Thoracic aorta (tissue), 2 donors: ENCODE measurements at regions not wholly inside any gene's neighbourhood (a gene's known extent, or its start where the extent isn't known, plus 50 kb on each side); places are given as distances from the start of the nearest gene placed in this dataset.
"Not testable (repeated sequence)": the region's sequence is repeated elsewhere in the genome, so short reads cannot be mapped to it uniquely, and the experiment has no call there.

Experiments used
- ATAC-seq: fragments of 150-250 bp; one replicate; pipeline ENCODE4 v1.8.0; 2017; ENCODE audit warnings: low read depth; ENCODE audit not compliant: insufficient number of reproducible peaks, low FRiP score
- DNase-seq: peaks from one replicate; pipeline ENCODE4 v3.0.0-alpha.2; 2020; ENCODE audit warnings: low spot score
- H3K27ac ChIP-seq, 2 donors: fragments of 200-600 bp; sonication (generic); 1 replicate in 1 of 2; 2 replicates in 1 of 2; pipeline ENCODE4 v1.5.1; 2016; ENCODE audit warnings: mild to moderate bottlenecking in 2 of 2, moderate library complexity in 2 of 2
- H3K27me3 ChIP-seq: fragments of 200-600 bp; sonication (generic); replicated peaks from 2 replicates; pipeline ENCODE4 v1.6.0; 2016; ENCODE audit warnings: mild to moderate bottlenecking; ENCODE audit not compliant: insufficient read depth
- H3K36me3 ChIP-seq: fragments of 200-600 bp; sonication (generic); one replicate; pipeline ENCODE4 v1.5.1; 2016
- H3K4me1 ChIP-seq, 2 donors: fragments of 200-600 bp; sonication (generic); 1 replicate in 1 of 2; 2 replicates in 1 of 2; pipeline versions ENCODE4 v1.5.1 to v1.6.0; 2016; ENCODE audit warnings: low read depth in 2 of 2, mild to moderate bottlenecking in 1 of 2; ENCODE audit not compliant: control insufficient read depth in 1 of 2
- H3K4me3 ChIP-seq: fragments of 200-600 bp; sonication (generic); 2 replicates; pipeline ENCODE4 v1.5.1; 2016; ENCODE audit warnings: mild to moderate bottlenecking
- H3K9me3 ChIP-seq: fragments of 200-600 bp; sonication (generic); 2 replicates; pipeline ENCODE4 v1.5.1; 2016
- CTCF ChIP-seq: fragments of 200-600 bp; sonication (generic); IDR thresholded peaks from one replicate; pipeline ENCODE4 v1.5.1; 2019; ENCODE audit warnings: antibody characterized with exemption

DNA sequence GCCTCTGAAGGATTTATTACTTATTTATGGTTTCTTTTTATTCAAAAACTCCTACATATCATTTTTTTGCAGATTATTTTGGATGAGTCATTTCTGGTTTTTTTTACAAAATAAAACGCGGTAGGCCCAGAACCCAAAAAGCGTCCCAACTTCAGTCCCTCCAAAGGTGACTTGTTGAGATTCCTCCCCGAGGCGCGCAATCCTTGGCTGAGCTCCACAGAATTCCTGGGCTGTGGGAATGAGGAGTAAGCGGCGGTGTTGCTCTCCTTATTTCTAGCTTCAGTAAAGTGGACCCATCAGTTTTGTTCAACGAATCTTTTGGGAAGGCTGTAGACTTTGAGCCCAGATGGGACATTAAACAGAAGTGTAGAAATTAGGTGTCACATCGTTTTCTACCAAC lies 67.0 kb upstream of the RMP24 start:
- Histone ChIP-seq H3K36me3 (no peaks in the 10 kb centered on the region), H3K4me1 (no peaks in the 10 kb centered on the region), H3K4me3 (no peak overlapping the region), H3K27ac (no peak overlapping the region), H3K9me3 (no peaks in the 10 kb centered on the region), H3K27me3 (no peaks in the 10 kb centered on the region)
- DNase-seq (no peak), ATAC-seq (no peak)
- TF ChIP-seq CTCF: no peak

DNA sequence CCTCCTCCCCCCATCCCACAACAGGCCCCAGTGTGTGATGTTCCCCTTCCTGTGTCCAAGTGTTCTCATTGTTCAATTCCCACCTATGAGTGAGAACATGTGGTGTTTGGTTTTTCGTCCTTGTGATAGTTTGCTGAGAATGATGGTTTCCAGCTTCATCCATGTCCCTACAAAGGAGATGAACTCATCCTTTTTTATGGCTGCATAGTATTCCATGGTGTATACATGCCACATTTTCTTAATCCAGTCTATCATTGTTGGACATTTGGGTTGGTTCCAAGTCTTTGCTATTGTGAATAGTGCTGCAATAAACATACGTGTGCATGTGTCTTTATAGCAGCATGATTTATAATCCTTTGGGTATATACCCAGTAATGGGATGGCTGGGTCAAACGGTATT lies 66.2 kb upstream of the RMP24 start:
- H3K4me1 ChIP-seq: not testable (repeated sequence)

GRCh38 chr18:35910327-35910726 lies 62.2 kb upstream of the RMP24 start:
- no peak for ATAC-seq

More for the DNA sequence above, 66.2 kb upstream of the RMP24 start:
- not testable (repeated sequence) for H3K36me3 ChIP-seq, H3K27me3 ChIP-seq, H3K9me3 ChIP-seq, DNase-seq, H3K4me3 ChIP-seq, H3K27ac ChIP-seq, ATAC-seq

DNA sequence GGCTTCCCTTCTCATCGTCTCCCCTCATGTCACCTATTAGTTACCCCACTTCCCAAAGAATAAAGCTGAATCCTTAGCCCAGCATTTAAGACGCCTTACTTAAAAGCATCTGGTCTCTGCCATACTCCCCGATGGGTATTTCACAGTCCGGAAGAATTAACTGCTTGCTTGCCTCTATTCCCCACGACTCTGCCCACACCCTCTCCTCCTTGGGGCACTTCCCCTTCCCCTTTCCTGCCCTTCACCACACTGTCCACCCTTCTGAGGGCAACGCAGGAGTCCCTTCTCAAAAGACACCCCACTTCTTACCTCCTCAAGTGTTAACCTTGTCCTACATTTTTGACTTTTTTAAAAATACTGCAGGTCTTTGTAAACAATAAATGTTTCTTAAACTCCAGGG lies 60.1 kb upstream of the RMP24 start:
- Histone ChIP-seq H3K27ac (no peak overlapping the region), H3K9me3 (no peaks in the 10 kb centered on the region), H3K4me1 (no peaks in the 10 kb centered on the region), H3K4me3 (no peak overlapping the region), H3K36me3 (no peaks in the 10 kb centered on the region), H3K27me3 (no peaks in the 10 kb centered on the region)
- ATAC-seq: no peak
- no peak for TF ChIP-seq CTCF
- no peak for DNase-seq

More at GRCh38 chr18:35910327-35910726, 62.2 kb upstream of the RMP24 start:
- Histone ChIP-seq H3K36me3 (no peaks in the 10 kb centered on the region), H3K4me1 (no peaks in the 10 kb centered on the region), H3K27me3 (no peaks in the 10 kb centered on the region), H3K27ac (no peak overlapping the region), H3K9me3 (no peaks in the 10 kb centered on the region), H3K4me3 (no peak overlapping the region)
- TF ChIP-seq CTCF: no peak
- DNase-seq: no peak

GRCh38 chr18:35915056-35915455 lies 57.4 kb upstream of the RMP24 start:
- ATAC-seq: no peak

More at GRCh38 chr18:35915056-35915455, 57.4 kb upstream of the RMP24 start:
- no peak for TF ChIP-seq CTCF
- H3K27ac ChIP-seq: no peak overlapping the region
- H3K27me3 ChIP-seq: no peaks in the 10 kb centered on the region
- no peak for DNase-seq
- H3K4me1 ChIP-seq: no peaks in the 10 kb centered on the region
- H3K9me3 ChIP-seq: no peaks in the 10 kb centered on the region
- H3K36me3 ChIP-seq: no peaks in the 10 kb centered on the region
- no peak overlapping the region for H3K4me3 ChIP-seq
